Stomach (tissue), 4 donors: ENCODE measurements at regions not wholly inside any gene's neighbourhood (a gene's known extent, or its start where the extent isn't known, plus 50 kb on each side); places are given as distances from the start of the nearest gene placed in this dataset.

Source experiments
- CTCF ChIP-seq, 7 experiments: fragments of 450-650 bp in 4 of 7; fragments of 200-600 bp in 3 of 7; sonication (generic) in 3 of 7; IDR thresholded peaks; one replicate each; pipeline ENCODE4 v1.5.1; 2016 to 2019; ENCODE audit warnings: antibody characterized with exemption in 7 of 7, control low read depth in 2 of 7, mild to moderate bottlenecking in 1 of 7
- POLR2AphosphoS5 ChIP-seq, 3 donors: sonication (generic); formaldehyde crosslinking; IDR thresholded peaks; one replicate each; pipeline ENCODE4 v1.6.1; 2016; ENCODE audit warnings: antibody characterized with exemption in 3 of 3

DNA sequence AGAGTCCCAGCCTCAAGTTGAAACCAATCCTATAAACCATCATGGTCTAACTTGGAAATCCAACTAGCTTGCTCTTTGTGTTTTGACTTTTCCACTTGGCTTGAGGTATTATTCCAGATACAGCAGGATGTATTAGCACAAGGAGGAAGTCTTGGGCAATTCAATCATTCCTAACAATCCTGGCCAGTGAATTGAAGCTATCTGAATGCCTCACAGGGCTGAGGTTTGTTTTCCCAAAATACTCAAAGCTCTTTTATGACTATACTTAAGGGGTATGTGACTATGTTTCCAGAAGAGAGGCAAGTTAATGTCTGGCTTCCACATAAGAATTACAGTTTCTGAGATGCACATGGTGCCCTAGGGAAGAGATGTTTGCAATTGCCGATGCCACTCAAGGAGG, 66.8 kb upstream of the SH3RF1 start:
- TF ChIP-seq CTCF (IDR thresholded peaks at IDR 0.05): no peak
- TF ChIP-seq POLR2AphosphoS5 (IDR thresholded peaks at IDR 0.05): no peak
